Liver (tissue), 7 donors: ENCODE measurements at regions not wholly inside any gene's neighbourhood (a gene's known extent, or its start where the extent isn't known, plus 50 kb on each side); places are given as distances from the start of the nearest gene placed in this dataset.

ENCODE experiments used
- DNase-seq: peaks from one replicate; pipeline ENCODE4 v3.0.0-alpha.2; 2017; ENCODE audit warnings: low spot score
- H3K27ac ChIP-seq, 2 donors: one replicate each; pipeline ENCODE4 v1.7.0; 2013; ENCODE audit warnings: inconsistent platforms in 2 of 2, low read length in 2 of 2, control low read depth in 1 of 2, low read depth in 1 of 2, mild to moderate bottlenecking in 1 of 2
- H3K27me3 ChIP-seq, 4 donors: one replicate each; pipeline versions ENCODE4 v1.6.1 to v1.7.0; 2013; ENCODE audit warnings: low read length in 3 of 4, inconsistent platforms in 1 of 4, mild to moderate bottlenecking in 1 of 4, moderate library complexity in 1 of 4; ENCODE audit not compliant: control insufficient read depth in 4 of 4, insufficient read depth in 4 of 4
- H3K36me3 ChIP-seq, 4 donors: one replicate each; pipeline versions ENCODE4 v1.6.1 to v1.7.0; 2013; ENCODE audit warnings: low read length in 3 of 4, mild to moderate bottlenecking in 3 of 4, low read depth in 1 of 4, moderate library complexity in 1 of 4; ENCODE audit not compliant: control insufficient read depth in 4 of 4, insufficient read depth in 3 of 4
- H3K4me1 ChIP-seq, 4 donors: one replicate each; pipeline versions ENCODE4 v1.6.1 to v1.7.0; 2013; ENCODE audit warnings: low read length in 3 of 4, mild to moderate bottlenecking in 3 of 4, moderate library complexity in 1 of 4; ENCODE audit not compliant: control insufficient read depth in 4 of 4, insufficient read depth in 4 of 4
- H3K4me3 ChIP-seq, 3 donors: one replicate each; pipeline versions ENCODE4 v1.6.1 to v1.7.0; 2013; ENCODE audit warnings: low read length in 3 of 3, control low read depth in 1 of 3, low read depth in 1 of 3, mild to moderate bottlenecking in 1 of 3
- H3K9ac ChIP-seq, 2 donors: one replicate each; pipeline ENCODE4 v1.7.0; 2013; ENCODE audit warnings: low read length in 2 of 2, mild to moderate bottlenecking in 2 of 2, moderate library complexity in 2 of 2, control low read depth in 1 of 2, low read depth in 1 of 2
- H3K9me3 ChIP-seq, 4 donors: one replicate each; pipeline versions ENCODE4 v1.6.1 to v1.7.0; 2013; ENCODE audit warnings: low read length in 3 of 4; ENCODE audit not compliant: control insufficient read depth in 4 of 4
- ATF3 ChIP-seq: IDR thresholded peaks from 2 replicates; pipeline ENCODE4 v1.6.1; 2016; ENCODE audit warnings: antibody characterized with exemption
- EGR1 ChIP-seq, 2 donors: IDR thresholded peaks; 2 replicates each; pipeline ENCODE4 v1.6.1; 2016 to 2018; ENCODE audit warnings: antibody characterized with exemption in 2 of 2, low read depth in 2 of 2
- FOXA1 ChIP-seq: IDR thresholded peaks from 2 replicates; pipeline ENCODE4 v1.6.1; 2016; ENCODE audit warnings: antibody characterized with exemption
- FOXA2 ChIP-seq: IDR thresholded peaks from 2 replicates; pipeline ENCODE4 v1.6.1; 2016; ENCODE audit warnings: antibody characterized with exemption
- GABPA ChIP-seq, 2 donors: IDR thresholded peaks in 1 of 2; conservative IDR thresholded peaks in 1 of 2; 2 replicates each; pipeline ENCODE4 v1.6.1; 2016; ENCODE audit warnings: antibody characterized with exemption in 2 of 2, mild to moderate bottlenecking in 1 of 2, moderate library complexity in 1 of 2
- HNF4A ChIP-seq, 2 donors: conservative IDR thresholded peaks; 2 replicates each; pipeline ENCODE4 v1.6.1; 2016; ENCODE audit warnings: antibody characterized with exemption in 2 of 2, mild to moderate bottlenecking in 2 of 2
- HNF4G ChIP-seq: IDR thresholded peaks from 2 replicates; pipeline ENCODE4 v1.6.1; 2016; ENCODE audit warnings: antibody characterized with exemption
- JUND ChIP-seq, 2 donors: IDR thresholded peaks; 2 replicates each; pipeline ENCODE4 v1.6.1; 2016; ENCODE audit warnings: antibody characterized with exemption in 2 of 2
- NR2F2 ChIP-seq: IDR thresholded peaks from 2 replicates; pipeline ENCODE4 v1.6.1; 2016; ENCODE audit warnings: antibody characterized with exemption
- RAD21 ChIP-seq, 2 donors: IDR thresholded peaks; 2 replicates each; pipeline ENCODE4 v1.6.1; 2016; ENCODE audit warnings: antibody characterized with exemption in 2 of 2, mild to moderate bottlenecking in 2 of 2
- RXRA ChIP-seq, 2 donors: IDR thresholded peaks; 2 replicates each; pipeline ENCODE4 v1.6.1; 2017 to 2018; ENCODE audit warnings: antibody characterized with exemption in 2 of 2, mild to moderate bottlenecking in 1 of 2
- SP1 ChIP-seq: IDR thresholded peaks from 2 replicates; pipeline ENCODE4 v1.6.1; 2018; ENCODE audit warnings: antibody characterized with exemption, mild to moderate bottlenecking
- TAF1 ChIP-seq: conservative IDR thresholded peaks from 2 replicates; pipeline ENCODE4 v1.6.1; 2016; ENCODE audit warnings: antibody characterized with exemption, mild to moderate bottlenecking
- YY1 ChIP-seq: IDR thresholded peaks from 2 replicates; pipeline ENCODE4 v1.6.1; 2016; ENCODE audit warnings: antibody characterized with exemption, mild to moderate bottlenecking
- ZBTB33 ChIP-seq: IDR thresholded peaks from 2 replicates; pipeline ENCODE4 v1.6.1; 2016; ENCODE audit warnings: antibody characterized with exemption
- WGBS: extraction: QIAGEN DNeasy Blood & Tissue Kit; methylation state at CpG from one replicate; pipeline ENCODE4 v1.1.7; 2013; 5-methylcytosine and 5-hydroxymethylcytosine counted together
- TF ChIP-seq, protein P1 (sequence below): IDR thresholded peaks from 2 replicates; pipeline ENCODE4 v1.6.1; 2016; ENCODE audit warnings: antibody characterized with exemption
- TF ChIP-seq, protein P2 (sequence below): IDR thresholded peaks from 2 replicates; pipeline ENCODE4 v1.6.1; 2016; ENCODE audit warnings: antibody characterized with exemption, mild to moderate bottlenecking
- donor health status: healthy.
- donor health status: healthy.
- donor health status: healthy.
- donor health status: healthy.

- H3K36me3 ChIP-seq, result no peaks in the 10 kb centered on the region
- TF ChIP-seq RXRA (IDR thresholded peaks at IDR 0.05), result peak; percentile 21 to 53
- TF ChIP-seq SP1, result peak; percentile 65
- TF ChIP-seq JUND (IDR thresholded peaks at IDR 0.05), result peak in 1 of 2 donors; percentile 32
- TF ChIP-seq EGR1 (IDR thresholded peaks at IDR 0.05; ENCODE audit: low read depth in 2 of 2), result no peak
- no peak for TF ChIP-seq NR2F2
- no peak for TF ChIP-seq RAD21 (IDR thresholded peaks at IDR 0.05)
- no peak for TF ChIP-seq TAF1
- peak; percentile 34 to 39 for TF ChIP-seq HNF4A (conservative IDR thresholded peaks at IDR 0.05)
- no peak for TF ChIP-seq ZBTB33
- TF ChIP-seq GABPA (IDR thresholded peaks at IDR 0.05 in 1 of 2, conservative IDR thresholded peaks at IDR 0.05 in 1 of 2), result no peak
- TF ChIP-seq ATF3, result no peak
- no peak for TF ChIP-seq YY1
- peak overlapping the region; percentile 42 to 46 for H3K27ac ChIP-seq
- no peaks in the 10 kb centered on the region for H3K9me3 ChIP-seq
- peaks cover 0 to 21% (median 12%) of the 10 kb centered on the region in 4 donors for H3K4me1 ChIP-seq
- no peak overlapping the region for H3K4me3 ChIP-seq
- H3K9ac ChIP-seq, result no peak overlapping the region
- no peak for DNase-seq
- no peaks in the 10 kb centered on the region for H3K27me3 ChIP-seq
- WGBS, result 50% methylated on average over 11 of the region's 11 CpGs
These were observed 73.7 kb downstream of the EDN1 start for GRCh38 chr6:12363651-12364381.

GRCh38 chr6:12364621-12365020, 74.5 kb downstream of the EDN1 start:
- Histone ChIP-seq H3K4me3 (no peak overlapping the region), H3K27me3 (no peaks in the 10 kb centered on the region), H3K9ac (no peak overlapping the region), H3K27ac (no peak overlapping the region), H3K36me3 (no peaks in the 10 kb centered on the region), H3K4me1 (peaks cover 0 to 21% (median 12%) of the 10 kb centered on the region in 4 donors), H3K9me3 (no peaks in the 10 kb centered on the region)
- TF ChIP-seq SP1 (no peak), HNF4G (no peak), FOXA1 (no peak), JUND (IDR thresholded peaks at IDR 0.05) (no peak), RXRA (IDR thresholded peaks at IDR 0.05) (no peak), FOXA2 (no peak), NR2F2 (no peak), GABPA (IDR thresholded peaks at IDR 0.05 in 1 of 2, conservative IDR thresholded peaks at IDR 0.05 in 1 of 2) (no peak)
- no peak for DNase-seq
- 87% methylated on average over 1 of the region's 1 CpG for WGBS

DNA sequence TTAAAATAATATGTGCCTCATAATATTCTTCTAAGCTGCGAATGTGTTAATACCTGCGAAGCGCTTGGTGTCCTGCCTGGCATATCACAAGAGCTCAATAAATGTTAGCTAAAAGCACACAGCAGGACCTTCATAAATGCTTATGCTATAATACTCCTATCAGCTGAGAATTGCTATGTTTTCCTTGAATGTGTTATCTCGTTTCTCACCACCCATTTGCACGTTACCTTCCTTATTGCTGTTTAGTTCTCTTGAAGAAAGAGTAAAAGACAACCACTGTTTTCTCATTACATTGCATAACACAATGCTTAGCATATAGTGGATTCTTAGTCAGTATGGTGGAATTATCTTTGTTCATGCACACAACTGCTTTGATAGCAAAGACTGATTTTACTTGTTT, 76.6 kb downstream of the EDN1 start:
- Histone ChIP-seq H3K4me3 (no peak overlapping the region), H3K4me1 (peaks cover 5 to 33% (median 18%) of the 10 kb centered on the region in 4 donors), H3K27ac (no peak overlapping the region), H3K9me3 (no peaks in the 10 kb centered on the region), H3K27me3 (no peaks in the 10 kb centered on the region), H3K36me3 (no peaks in the 10 kb centered on the region), H3K9ac (no peak overlapping the region)
- DNase-seq, result no peak
- 89% methylated on average over 5 of the region's 5 CpGs for WGBS
- TF ChIP-seq ZBTB33 (no peak), HNF4G (no peak), TAF1 (no peak), RAD21 (IDR thresholded peaks at IDR 0.05) (no peak), JUND (IDR thresholded peaks at IDR 0.05) (no peak), SP1 (no peak), RXRA (IDR thresholded peaks at IDR 0.05) (no peak), NR2F2 (no peak), HNF4A (conservative IDR thresholded peaks at IDR 0.05) (no peak)
- TF ChIP-seq, protein P1, sequence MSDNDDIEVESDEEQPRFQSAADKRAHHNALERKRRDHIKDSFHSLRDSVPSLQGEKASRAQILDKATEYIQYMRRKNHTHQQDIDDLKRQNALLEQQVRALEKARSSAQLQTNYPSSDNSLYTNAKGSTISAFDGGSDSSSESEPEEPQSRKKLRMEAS, result no peak
- TF ChIP-seq, protein P2, sequence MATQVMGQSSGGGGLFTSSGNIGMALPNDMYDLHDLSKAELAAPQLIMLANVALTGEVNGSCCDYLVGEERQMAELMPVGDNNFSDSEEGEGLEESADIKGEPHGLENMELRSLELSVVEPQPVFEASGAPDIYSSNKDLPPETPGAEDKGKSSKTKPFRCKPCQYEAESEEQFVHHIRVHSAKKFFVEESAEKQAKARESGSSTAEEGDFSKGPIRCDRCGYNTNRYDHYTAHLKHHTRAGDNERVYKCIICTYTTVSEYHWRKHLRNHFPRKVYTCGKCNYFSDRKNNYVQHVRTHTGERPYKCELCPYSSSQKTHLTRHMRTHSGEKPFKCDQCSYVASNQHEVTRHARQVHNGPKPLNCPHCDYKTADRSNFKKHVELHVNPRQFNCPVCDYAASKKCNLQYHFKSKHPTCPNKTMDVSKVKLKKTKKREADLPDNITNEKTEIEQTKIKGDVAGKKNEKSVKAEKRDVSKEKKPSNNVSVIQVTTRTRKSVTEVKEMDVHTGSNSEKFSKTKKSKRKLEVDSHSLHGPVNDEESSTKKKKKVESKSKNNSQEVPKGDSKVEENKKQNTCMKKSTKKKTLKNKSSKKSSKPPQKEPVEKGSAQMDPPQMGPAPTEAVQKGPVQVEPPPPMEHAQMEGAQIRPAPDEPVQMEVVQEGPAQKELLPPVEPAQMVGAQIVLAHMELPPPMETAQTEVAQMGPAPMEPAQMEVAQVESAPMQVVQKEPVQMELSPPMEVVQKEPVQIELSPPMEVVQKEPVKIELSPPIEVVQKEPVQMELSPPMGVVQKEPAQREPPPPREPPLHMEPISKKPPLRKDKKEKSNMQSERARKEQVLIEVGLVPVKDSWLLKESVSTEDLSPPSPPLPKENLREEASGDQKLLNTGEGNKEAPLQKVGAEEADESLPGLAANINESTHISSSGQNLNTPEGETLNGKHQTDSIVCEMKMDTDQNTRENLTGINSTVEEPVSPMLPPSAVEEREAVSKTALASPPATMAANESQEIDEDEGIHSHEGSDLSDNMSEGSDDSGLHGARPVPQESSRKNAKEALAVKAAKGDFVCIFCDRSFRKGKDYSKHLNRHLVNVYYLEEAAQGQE, result no peak
